H1 (cell line): ENCODE measurements at regions not wholly inside any gene's neighbourhood (a gene's known extent, or its start where the extent isn't known, plus 50 kb on each side); places are given as distances from the start of the nearest gene placed in this dataset.

Experiments used
- RAD21 ChIP-seq, 2 experiments: IDR thresholded peaks in 1 of 2; conservative IDR thresholded peaks in 1 of 2; 2 replicates each; pipeline ENCODE4 v1.6.1; 2011; ENCODE audit warnings: low read depth in 2 of 2, low read length in 2 of 2, improper control_type of control experiment in 1 of 2, inconsistent platforms in 1 of 2, mild to moderate bottlenecking in 1 of 2, moderate library complexity in 1 of 2
- ZNF274 ChIP-seq: IDR thresholded peaks from 2 replicates; pipeline ENCODE4 v1.7.0; 2012; ENCODE audit warnings: low read length, borderline replicate concordance; ENCODE audit errors: extremely low read depth

DNA sequence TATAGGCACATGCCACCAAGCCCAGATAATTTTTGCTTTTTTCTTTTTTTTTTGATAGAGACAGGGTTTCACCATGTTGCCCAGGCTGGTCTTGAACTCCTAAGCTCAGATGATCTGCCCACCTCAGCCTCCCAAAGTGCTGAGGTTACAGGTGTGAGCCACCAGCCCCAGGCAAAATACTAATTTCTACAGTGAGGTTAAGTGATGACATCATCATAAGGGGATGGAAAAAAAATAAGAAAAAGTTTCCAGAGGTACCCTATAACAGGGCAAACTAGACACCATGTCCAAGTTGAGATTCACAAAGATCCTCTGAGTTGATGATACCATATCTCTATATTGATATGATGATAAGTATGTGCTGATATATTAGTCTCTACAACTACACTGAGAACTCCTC, 163.7 kb upstream of the ACVR2A start (continued):
- TF ChIP-seq RAD21 (IDR thresholded peaks at IDR 0.05 in 1 of 2, conservative IDR thresholded peaks at IDR 0.05 in 1 of 2; ENCODE audit: low read depth in 2 of 2, low read length in 2 of 2) (no peak), ZNF274 (no peak)
